ENCODE measurements at regions not wholly inside any gene's neighbourhood (a gene's known extent, or its start where the extent isn't known, plus 50 kb on each side); places are given as distances from the start of the nearest gene placed in this dataset.

- TF ChIP-seq RAD21 (IDR thresholded peaks at IDR 0.05 in 1 of 2, conservative IDR thresholded peaks at IDR 0.05 in 1 of 2; ENCODE audit: low read depth in 2 of 2, low read length in 2 of 2) (no peak), CREB1 (IDR thresholded peaks at IDR 0.05) (no peak)
Measured at GRCh38 chr14:51400139-51400538, 160.1 kb downstream of the TMX1 start (continued).

Measured in H1 (cell line).